Keratinocyte (primary cell): ENCODE measurements at regions not wholly inside any gene's neighbourhood (a gene's known extent, or its start where the extent isn't known, plus 50 kb on each side); places are given as distances from the start of the nearest gene placed in this dataset.

Source experiments
- DNase-seq: peaks from one replicate; pipeline ENCODE4 v3.0.0-alpha.2; 2011; ENCODE audit warnings: low read depth, missing footprints, low spot score
- FAIRE-seq: peaks from 2 replicates; lab custom pipeline; 2011; peaks lifted over from hg19 to GRCh38; lab: Jason Lieb, UNC
- H2AFZ ChIP-seq: 2 replicates; pipeline ENCODE4 v1.6.0; 2012; ENCODE audit warnings: low read length, control low read depth, inconsistent platforms; ENCODE audit not compliant: control insufficient read depth
- H3K27ac ChIP-seq: 2 replicates; pipeline ENCODE4 v1.5.1; 2011; ENCODE audit warnings: low read length; ENCODE audit not compliant: control insufficient read depth, insufficient read depth
- H3K27me3 ChIP-seq: 3 replicates; pipeline ENCODE4 v1.6.0; 2011; ENCODE audit warnings: low read length; ENCODE audit not compliant: control insufficient read depth, insufficient read depth; ENCODE audit errors: extremely low read depth
- H3K36me3 ChIP-seq, 2 experiments: 2 replicates in 1 of 2; 3 replicates in 1 of 2; pipeline ENCODE4 v1.5.1; 2011; ENCODE audit warnings: low read length in 2 of 2, mild to moderate bottlenecking in 1 of 2; ENCODE audit not compliant: control insufficient read depth in 2 of 2, insufficient read depth in 2 of 2; ENCODE audit errors: extremely low read depth in 1 of 2
- H3K4me1 ChIP-seq: 3 replicates; pipeline ENCODE4 v1.5.1; 2011; ENCODE audit warnings: low read length; ENCODE audit not compliant: control insufficient read depth, insufficient read depth; ENCODE audit errors: extremely low read depth
- H3K4me2 ChIP-seq: 3 replicates; pipeline ENCODE4 v1.6.0; 2011; ENCODE audit warnings: low read depth, low read length; ENCODE audit not compliant: control insufficient read depth, insufficient read depth; ENCODE audit errors: extremely low read depth
- H3K4me3 ChIP-seq, 3 experiments: fragments of 200-600 bp in 1 of 3; sonication (generic) in 1 of 3; 2 replicates in 2 of 3; 3 replicates in 1 of 3; pipeline ENCODE4 v1.5.1; 2011 to 2016; ENCODE audit warnings: low read length in 3 of 3, mild to moderate bottlenecking in 3 of 3, control low read depth in 2 of 3, inconsistent platforms in 1 of 3, low read depth in 1 of 3, mixed read lengths in 1 of 3, mixed run types in 1 of 3, moderate library complexity in 1 of 3; ENCODE audit not compliant: control insufficient read depth in 2 of 3, insufficient read depth in 2 of 3; ENCODE audit errors: extremely low read depth in 1 of 3
- H3K79me2 ChIP-seq: 2 replicates; pipeline ENCODE4 v1.6.0; 2012; ENCODE audit warnings: low read length; ENCODE audit not compliant: control insufficient read depth, insufficient read depth
- H3K9ac ChIP-seq: 3 replicates; pipeline ENCODE4 v1.6.0; 2011; ENCODE audit warnings: low read length; ENCODE audit not compliant: control insufficient read depth, insufficient read depth; ENCODE audit errors: extremely low read depth
- H3K9me1 ChIP-seq: 3 replicates; pipeline ENCODE4 v1.6.0; 2011; ENCODE audit warnings: low read length; ENCODE audit not compliant: control insufficient read depth, insufficient read depth; ENCODE audit errors: extremely low read depth
- H3K9me3 ChIP-seq: 2 replicates; pipeline ENCODE4 v1.5.1; 2012; ENCODE audit warnings: low read depth, low read length; ENCODE audit not compliant: control insufficient read depth
- H4K20me1 ChIP-seq: 3 replicates; pipeline ENCODE4 v1.6.0; 2011; ENCODE audit warnings: low read length; ENCODE audit not compliant: control insufficient read depth, insufficient read depth; ENCODE audit errors: extremely low read depth
- EZH2 ChIP-seq: IDR thresholded peaks from one replicate; pipeline ENCODE4 v1.6.1; 2012; ENCODE audit warnings: inconsistent platforms, mild to moderate bottlenecking, low read length, moderate library complexity
- dilution Hi-C: fragments of 300-500 bp; cut with MboI; formaldehyde crosslinking; loops from one replicate; pipeline ENCODE4 v1.7.0; 2020; ENCODE audit warnings: low sequenced_read_pairs; ENCODE audit not compliant: extremely low pct_ligation_motif_present
- TF ChIP-seq, protein P1 (sequence below), 3 experiments: IDR thresholded peaks in 1 of 3; conservative IDR thresholded peaks in 1 of 3; optimal IDR thresholded peaks in 1 of 3; 2 replicates in 2 of 3; 3 replicates in 1 of 3; pipeline versions ENCODE3 to v1.5.1; 2011; ENCODE audit warnings: low read length in 3 of 3, mild to moderate bottlenecking in 3 of 3, moderate library complexity in 2 of 3, control low read depth in 1 of 3, inconsistent platforms in 1 of 3; ENCODE audit not compliant: insufficient read depth in 2 of 3; ENCODE audit errors: extremely low read depth in 1 of 3

DNA sequence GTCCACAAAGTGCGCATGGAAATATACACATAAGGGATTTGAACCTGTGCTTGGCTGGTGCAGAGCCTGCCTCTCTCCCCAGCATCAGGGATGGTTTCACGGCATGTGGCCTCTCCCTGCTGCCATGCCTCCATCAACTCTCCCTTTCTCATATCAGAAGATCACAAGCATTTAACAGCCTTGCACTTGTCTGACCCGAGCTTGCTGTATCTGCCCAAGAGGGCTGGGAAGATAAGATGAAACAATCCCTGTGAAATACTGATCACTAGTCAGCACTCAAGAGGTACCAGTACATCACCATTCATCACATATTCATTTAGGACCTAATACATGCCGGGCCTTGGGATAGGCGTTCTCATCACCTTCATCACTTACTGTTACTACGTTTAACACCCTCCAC lies 107.6 kb upstream of the ARHGEF3 start:
- no peak for TF ChIP-seq EZH2
- TF ChIP-seq, protein P1, sequence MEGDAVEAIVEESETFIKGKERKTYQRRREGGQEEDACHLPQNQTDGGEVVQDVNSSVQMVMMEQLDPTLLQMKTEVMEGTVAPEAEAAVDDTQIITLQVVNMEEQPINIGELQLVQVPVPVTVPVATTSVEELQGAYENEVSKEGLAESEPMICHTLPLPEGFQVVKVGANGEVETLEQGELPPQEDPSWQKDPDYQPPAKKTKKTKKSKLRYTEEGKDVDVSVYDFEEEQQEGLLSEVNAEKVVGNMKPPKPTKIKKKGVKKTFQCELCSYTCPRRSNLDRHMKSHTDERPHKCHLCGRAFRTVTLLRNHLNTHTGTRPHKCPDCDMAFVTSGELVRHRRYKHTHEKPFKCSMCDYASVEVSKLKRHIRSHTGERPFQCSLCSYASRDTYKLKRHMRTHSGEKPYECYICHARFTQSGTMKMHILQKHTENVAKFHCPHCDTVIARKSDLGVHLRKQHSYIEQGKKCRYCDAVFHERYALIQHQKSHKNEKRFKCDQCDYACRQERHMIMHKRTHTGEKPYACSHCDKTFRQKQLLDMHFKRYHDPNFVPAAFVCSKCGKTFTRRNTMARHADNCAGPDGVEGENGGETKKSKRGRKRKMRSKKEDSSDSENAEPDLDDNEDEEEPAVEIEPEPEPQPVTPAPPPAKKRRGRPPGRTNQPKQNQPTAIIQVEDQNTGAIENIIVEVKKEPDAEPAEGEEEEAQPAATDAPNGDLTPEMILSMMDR (optimal IDR thresholded peaks at IDR 0.05 in 1 of 3, IDR thresholded peaks at IDR 0.05 in 1 of 3, conservative IDR thresholded peaks at IDR 0.05 in 1 of 3; ENCODE audit: extremely low read depth in 1 of 3, insufficient read depth in 2 of 3, low read length in 3 of 3): no peak
- no peak overlapping the region for H3K4me2 ChIP-seq
- no peaks in the 10 kb centered on the region for H3K9me3 ChIP-seq
- no peaks in the 10 kb centered on the region for H3K36me3 ChIP-seq
- no peaks in the 10 kb centered on the region for H3K27me3 ChIP-seq
- H3K79me2 ChIP-seq: no peaks in the 10 kb centered on the region
- no peak overlapping the region for H3K27ac ChIP-seq
- no peak overlapping the region for H3K4me3 ChIP-seq
- no peak overlapping the region for H3K9ac ChIP-seq
- H4K20me1 ChIP-seq: no peaks in the 10 kb centered on the region
- no peak for DNase-seq
- no peak overlapping the region for H2AFZ ChIP-seq
- no peaks in the 10 kb centered on the region for H3K4me1 ChIP-seq
- no peak for FAIRE-seq
- dilution Hi-C loops: no loop called here
- H3K9me1 ChIP-seq: no peaks in the 10 kb centered on the region

DNA sequence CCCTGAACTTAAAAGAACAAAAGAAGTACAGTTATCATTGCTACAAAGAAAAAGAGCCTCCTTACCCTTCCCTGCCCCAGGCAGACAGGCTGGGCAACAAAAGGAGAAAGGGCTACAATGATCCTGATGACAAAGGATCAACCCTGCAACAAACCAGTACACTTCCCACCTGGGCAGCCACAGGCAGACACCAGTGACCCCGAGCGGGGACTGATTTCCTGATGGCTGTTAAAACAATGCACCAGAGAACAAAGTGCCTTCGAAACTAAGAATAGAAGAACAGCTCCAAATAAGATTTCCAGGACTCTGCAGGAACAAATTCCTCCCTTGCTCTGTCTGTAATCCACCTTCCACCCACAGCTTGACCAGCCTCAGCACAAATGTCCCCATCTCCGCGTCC lies 106.3 kb upstream of the ARHGEF3 start:
- TF ChIP-seq, protein P1 (optimal IDR thresholded peaks at IDR 0.05 in 1 of 3, IDR thresholded peaks at IDR 0.05 in 1 of 3, conservative IDR thresholded peaks at IDR 0.05 in 1 of 3; ENCODE audit: extremely low read depth in 1 of 3, insufficient read depth in 2 of 3, low read length in 3 of 3): no peak
- no peak for TF ChIP-seq EZH2
- Histone ChIP-seq H3K4me3 (no peak overlapping the region), H4K20me1 (no peaks in the 10 kb centered on the region), H3K27ac (no peak overlapping the region), H3K36me3 (no peaks in the 10 kb centered on the region), H2AFZ (no peak overlapping the region), H3K4me1 (no peaks in the 10 kb centered on the region), H3K27me3 (no peaks in the 10 kb centered on the region), H3K79me2 (no peaks in the 10 kb centered on the region), H3K9me1 (no peaks in the 10 kb centered on the region), H3K9me3 (no peaks in the 10 kb centered on the region), H3K9ac (no peak overlapping the region), H3K4me2 (no peak overlapping the region)
- DNase-seq: no peak
- no peak for FAIRE-seq
- dilution Hi-C loops: no loop called here
